Right lobe of liver (tissue), 6 donors: ENCODE measurements at regions not wholly inside any gene's neighbourhood (a gene's known extent, or its start where the extent isn't known, plus 50 kb on each side); places are given as distances from the start of the nearest gene placed in this dataset.

Experiments used
- ATAC-seq, 4 donors: fragments of 200-7000 bp; cut with Tn5 transposase; one replicate each; pipeline ENCODE4 v1.9.1; 2020; ENCODE audit warnings: mild to moderate bottlenecking in 4 of 4, moderate library complexity in 4 of 4
- DNase-seq, 3 donors: peaks; one replicate each; pipeline ENCODE4 v3.0.0-alpha.2; 2020
- H3K27ac ChIP-seq, 3 donors: fragments of 200-600 bp; one replicate each; pipeline ENCODE4 v1.8.0; 2022
- H3K27me3 ChIP-seq, 2 donors: fragments of 200-600 bp; one replicate each; pipeline ENCODE4 v1.8.0; 2022
- H3K36me3 ChIP-seq, 4 donors: fragments of 200-600 bp; sonication (generic) in 1 of 4; one replicate each; pipeline versions ENCODE4 v1.5.1 to v1.8.0; 2017 to 2022; ENCODE audit warnings: control low read depth in 1 of 4
- H3K4me1 ChIP-seq, 4 donors: fragments of 200-600 bp; sonication (generic) in 1 of 4; one replicate each; pipeline versions ENCODE4 v1.5.1 to v1.8.0; 2017 to 2022; ENCODE audit warnings: control low read depth in 1 of 4
- H3K4me3 ChIP-seq, 3 donors: fragments of 200-600 bp; one replicate each; pipeline ENCODE4 v1.8.0; 2022
- H3K9me3 ChIP-seq, 4 donors: fragments of 200-600 bp; sonication (generic) in 1 of 4; one replicate each; pipeline versions ENCODE4 v1.5.1 to v1.8.0; 2017 to 2022; ENCODE audit warnings: control low read depth in 1 of 4
- CTCF ChIP-seq, 4 donors: fragments of 200-600 bp in 3 of 4; fragments of 450-650 bp in 1 of 4; IDR thresholded peaks; one replicate each; pipeline versions ENCODE4 v1.5.1 to v1.8.0; 2016 to 2022; ENCODE audit warnings: antibody characterized with exemption in 4 of 4, mild to moderate bottlenecking in 2 of 4
- POLR2A ChIP-seq: fragments of 450-650 bp; IDR thresholded peaks from one replicate; pipeline ENCODE4 v1.6.1; 2017; ENCODE audit warnings: antibody characterized with exemption, mild to moderate bottlenecking
- WGBS: methylation state at CpG from one replicate; pipeline ENCODE4 v1.1.6; 2018; ENCODE audit warnings: low coverage, low lambda C conversion rate; ENCODE audit not compliant: insufficient coverage; ENCODE audit errors: missing lambda C conversion rate; 5-methylcytosine and 5-hydroxymethylcytosine counted together
- intact Hi-C, 2 donors: fragments of 100-400 bp; cut with DNase I; formaldehyde crosslinking; loops; one replicate each; pipeline versions ENCODE4 v1.11.2 to v1.14.1; 2022
- donor health status: DM: no; HTN: yes; CAD: no.
- donor health status: DM: no; HTN: no; CAD: no.
- donor health status: DM: no; HTN: no; CAD: no.
- donor health status: DM: no; HTN: yes; CAD: no.
- donor health status: DM: no; HTN: yes; CAD: no.

GRCh38 chr12:77314378-77315052 lies 249.1 kb upstream of the E2F7 start:
- H3K36me3 ChIP-seq, result no peaks in the 10 kb centered on the region
- H3K27me3 ChIP-seq, result no peaks in the 10 kb centered on the region
- TF ChIP-seq POLR2A (no peak), CTCF (IDR thresholded peaks at IDR 0.05) (no peak)
- DNase-seq, result no peak
- no peaks in the 10 kb centered on the region for H3K9me3 ChIP-seq
- no peak for ATAC-seq
- H3K27ac ChIP-seq, result no peak overlapping the region
- WGBS, result 72% methylated on average over 2 of the region's 2 CpGs
- H3K4me1 ChIP-seq, result no peaks in the 10 kb centered on the region
- H3K4me3 ChIP-seq, result no peak overlapping the region
- intact Hi-C loops, result no loop called here

GRCh38 chr12:77308056-77308455 lies 242.7 kb upstream of the E2F7 start:
- no peak for DNase-seq
- Histone ChIP-seq H3K4me1 (no peaks in the 10 kb centered on the region), H3K4me3 (no peak overlapping the region), H3K36me3 (no peaks in the 10 kb centered on the region), H3K27ac (no peak overlapping the region), H3K27me3 (no peaks in the 10 kb centered on the region), H3K9me3 (no peaks in the 10 kb centered on the region)
- no peak for TF ChIP-seq POLR2A
- TF ChIP-seq CTCF (IDR thresholded peaks at IDR 0.05), result no peak
- WGBS, result 71% methylated on average over 2 of the region's 2 CpGs
- intact Hi-C loops, result no loop called here
- no peak for ATAC-seq

GRCh38 chr12:77300811-77301210 lies 235.4 kb upstream of the E2F7 start:
- H3K36me3 ChIP-seq, result no peaks in the 10 kb centered on the region
- no peak overlapping the region for H3K4me3 ChIP-seq
- no peaks in the 10 kb centered on the region for H3K27me3 ChIP-seq
- H3K9me3 ChIP-seq, result no peaks in the 10 kb centered on the region
- H3K27ac ChIP-seq, result no peak overlapping the region
- ATAC-seq, result peak in 2 of 4 donors; percentile 48 to 53
- no peak for DNase-seq
- intact Hi-C loops, result no loop called here
- 41% methylated on average over 1 of the region's 1 CpG for WGBS
- TF ChIP-seq POLR2A, result no peak
- no peak for TF ChIP-seq CTCF (IDR thresholded peaks at IDR 0.05)
- H3K4me1 ChIP-seq, result no peaks in the 10 kb centered on the region

GRCh38 chr12:77299910-77300669 lies 234.7 kb upstream of the E2F7 start:
- Histone ChIP-seq H3K4me3 (no peak overlapping the region), H3K27ac (no peak overlapping the region), H3K27me3 (no peaks in the 10 kb centered on the region), H3K36me3 (no peaks in the 10 kb centered on the region), H3K9me3 (no peaks in the 10 kb centered on the region), H3K4me1 (no peaks in the 10 kb centered on the region)
- intact Hi-C loops, result no loop called here
- 84% methylated on average over 4 of the region's 4 CpGs for WGBS
- ATAC-seq (no peak), DNase-seq (no peak)
- TF ChIP-seq CTCF (IDR thresholded peaks at IDR 0.05) (no peak), POLR2A (no peak)
